Calu3 (cell line): ENCODE measurements at regions not wholly inside any gene's neighbourhood (a gene's known extent, or its start where the extent isn't known, plus 50 kb on each side); places are given as distances from the start of the nearest gene placed in this dataset.

Source experiments
- BruUV-seq: library from RNA; stranded (reverse); fragments of 400-500 nt; replicated peaks from 2 replicates; lab custom pipeline; 2021; lab: Mats Ljungman, UMichigan
- CTCF ChIA-PET: fragments of 300-600 bp; sonication (Branson Sonifier 250); formaldehyde crosslinking; loops from one replicate; lab custom pipeline; 2022; ENCODE audit warnings: antibody characterized with exemption; lab: Charles Lee
- DNase-seq: peaks from one replicate; pipeline ENCODE4 v3.0.0; 2022
- H3K27ac Mint-ChIP-seq: one replicate; pipeline ENCODE4 v1.8.0; 2022; ENCODE audit warnings: mixed read lengths; ENCODE audit not compliant: unreplicated experiment
- H3K27me3 Mint-ChIP-seq: one replicate; pipeline ENCODE4 v1.8.0; 2022; ENCODE audit warnings: mixed read lengths; ENCODE audit not compliant: unreplicated experiment
- H3K36me3 Mint-ChIP-seq: one replicate; pipeline ENCODE4 v1.8.0; 2022; ENCODE audit warnings: mild to moderate bottlenecking, moderate library complexity, mixed read lengths; ENCODE audit not compliant: insufficient read depth, unreplicated experiment
- H3K4me1 Mint-ChIP-seq: one replicate; pipeline ENCODE4 v1.8.0; 2022; ENCODE audit warnings: mild to moderate bottlenecking, low read depth, mixed read lengths; ENCODE audit not compliant: unreplicated experiment
- H3K4me3 Mint-ChIP-seq: one replicate; pipeline ENCODE4 v1.8.0; 2022; ENCODE audit warnings: mild to moderate bottlenecking, low read depth, moderate library complexity, mixed read lengths; ENCODE audit not compliant: unreplicated experiment
- H3K9me3 Mint-ChIP-seq: one replicate; pipeline ENCODE4 v1.8.0; 2022; ENCODE audit warnings: low read depth, mixed read lengths; ENCODE audit not compliant: unreplicated experiment
- intact Hi-C: fragments of 100-400 bp; cut with micrococcal nuclease; formaldehyde crosslinking; loops from one replicate; pipeline ENCODE4 v1.10.0; 2022; ENCODE audit not compliant: unreplicated experiment
- TF ChIP-seq, protein P1 (sequence below): fragments of 200-600 bp; IDR thresholded peaks from one replicate; pipeline ENCODE4 v1.8.0; 2022; ENCODE audit warnings: antibody characterized with exemption; ENCODE audit not compliant: unreplicated experiment

DNA sequence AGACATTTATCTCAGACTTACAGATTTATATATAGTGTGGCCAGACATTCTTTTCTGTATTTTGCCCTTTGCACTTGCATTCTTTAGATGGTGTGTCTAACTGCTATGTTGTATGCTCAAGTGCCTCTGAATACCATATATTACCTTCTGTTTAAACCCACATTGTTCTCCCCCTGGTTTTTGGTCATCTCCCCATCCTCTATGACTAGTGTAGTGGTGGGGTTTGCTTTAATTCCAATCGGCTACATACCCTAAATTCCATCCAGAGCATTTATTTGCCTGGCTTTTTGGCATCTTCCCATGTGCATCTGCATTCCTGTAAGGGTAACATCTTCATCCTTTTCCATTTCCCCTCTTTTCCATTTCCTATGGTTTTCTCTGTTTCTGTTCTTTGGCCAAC is 271.0 kb upstream of the SLC30A5 start:
- no TSS peak for BruUV-seq
- H3K27me3 Mint-ChIP-seq = peaks cover 20% of the 10 kb centered on the region
- CTCF ChIA-PET = interaction anchor here (0.6 kb wide), 1 partner anchor 513 kb away, joined by 5 read pairs; no protein-coding TSS in a partner anchor
- no peaks in the 10 kb centered on the region for H3K9me3 Mint-ChIP-seq
- DNase-seq = no peak
- H3K27ac Mint-ChIP-seq = no peak overlapping the region
- no peaks in the 10 kb centered on the region for H3K36me3 Mint-ChIP-seq
- intact Hi-C loops = no loop called here
- TF ChIP-seq, protein P1, sequence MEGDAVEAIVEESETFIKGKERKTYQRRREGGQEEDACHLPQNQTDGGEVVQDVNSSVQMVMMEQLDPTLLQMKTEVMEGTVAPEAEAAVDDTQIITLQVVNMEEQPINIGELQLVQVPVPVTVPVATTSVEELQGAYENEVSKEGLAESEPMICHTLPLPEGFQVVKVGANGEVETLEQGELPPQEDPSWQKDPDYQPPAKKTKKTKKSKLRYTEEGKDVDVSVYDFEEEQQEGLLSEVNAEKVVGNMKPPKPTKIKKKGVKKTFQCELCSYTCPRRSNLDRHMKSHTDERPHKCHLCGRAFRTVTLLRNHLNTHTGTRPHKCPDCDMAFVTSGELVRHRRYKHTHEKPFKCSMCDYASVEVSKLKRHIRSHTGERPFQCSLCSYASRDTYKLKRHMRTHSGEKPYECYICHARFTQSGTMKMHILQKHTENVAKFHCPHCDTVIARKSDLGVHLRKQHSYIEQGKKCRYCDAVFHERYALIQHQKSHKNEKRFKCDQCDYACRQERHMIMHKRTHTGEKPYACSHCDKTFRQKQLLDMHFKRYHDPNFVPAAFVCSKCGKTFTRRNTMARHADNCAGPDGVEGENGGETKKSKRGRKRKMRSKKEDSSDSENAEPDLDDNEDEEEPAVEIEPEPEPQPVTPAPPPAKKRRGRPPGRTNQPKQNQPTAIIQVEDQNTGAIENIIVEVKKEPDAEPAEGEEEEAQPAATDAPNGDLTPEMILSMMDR = no peak
- H3K4me1 Mint-ChIP-seq = no peaks in the 10 kb centered on the region
- H3K4me3 Mint-ChIP-seq = no peak overlapping the region

DNA sequence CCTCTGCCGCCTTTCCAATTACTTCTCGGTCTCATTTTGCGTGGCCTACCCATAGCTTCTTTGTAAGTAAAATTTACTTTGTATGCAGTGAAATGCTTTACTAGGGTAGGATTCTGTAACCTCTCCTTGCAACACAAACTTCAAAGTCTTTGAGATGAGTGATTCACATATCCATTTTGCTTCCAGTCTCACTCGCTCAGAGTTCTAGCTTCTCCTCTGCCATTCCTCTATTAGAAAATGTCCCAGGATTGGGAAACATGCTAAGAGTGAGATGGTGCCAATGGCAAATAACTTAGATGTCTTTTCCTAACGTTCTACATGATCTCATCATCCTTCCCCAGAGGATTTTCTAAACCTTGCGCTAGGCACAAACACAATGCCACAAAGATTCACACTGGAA is 270.5 kb upstream of the SLC30A5 start:
- peaks cover 23% of the 10 kb centered on the region for H3K27me3 Mint-ChIP-seq

DNA sequence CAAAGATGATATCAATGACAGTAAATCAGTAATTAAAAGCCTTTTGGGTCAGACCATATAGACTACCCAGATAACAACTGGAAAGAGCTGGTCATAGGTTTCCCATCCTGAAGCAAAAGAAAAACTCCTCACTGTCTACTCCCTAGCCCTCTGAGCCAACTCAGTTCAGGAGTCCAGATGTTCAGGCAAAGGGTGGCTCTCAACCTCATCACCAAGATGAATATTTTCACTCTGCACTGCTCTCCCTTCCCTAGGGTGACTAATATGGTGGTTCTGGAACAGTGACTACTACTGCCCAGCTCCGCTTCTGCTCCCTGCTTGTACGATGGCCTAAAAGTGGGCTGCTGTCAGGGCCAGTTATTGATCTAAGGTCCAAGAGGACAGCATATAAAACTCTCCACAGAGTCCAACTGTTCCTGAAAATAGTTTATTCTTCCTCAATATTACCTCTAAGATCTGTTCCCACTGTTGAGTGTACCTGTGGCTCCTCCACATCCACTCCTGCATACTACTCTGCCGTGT is 263.4 kb upstream of the SLC30A5 start:
- no peaks in the 10 kb centered on the region for H3K9me3 Mint-ChIP-seq
- H3K36me3 Mint-ChIP-seq = no peaks in the 10 kb centered on the region
- no peak overlapping the region for H3K4me3 Mint-ChIP-seq
- no peak for DNase-seq
- no TSS peak for BruUV-seq
- peaks cover 40% of the 10 kb centered on the region for H3K27me3 Mint-ChIP-seq
- TF ChIP-seq, protein P1 = no peak
- H3K27ac Mint-ChIP-seq = no peak overlapping the region
- intact Hi-C loops = no loop called here
- CTCF ChIA-PET = no interaction called here
- H3K4me1 Mint-ChIP-seq = no peaks in the 10 kb centered on the region

More for the DNA sequence above, 270.5 kb upstream of the SLC30A5 start:
- TF ChIP-seq, protein P1 = no peak
- no peaks in the 10 kb centered on the region for H3K4me1 Mint-ChIP-seq
- H3K9me3 Mint-ChIP-seq = no peaks in the 10 kb centered on the region
- H3K4me3 Mint-ChIP-seq = no peak overlapping the region
- CTCF ChIA-PET = no interaction called here
- no TSS peak for BruUV-seq
- DNase-seq = no peak
- intact Hi-C loops = no loop called here
- no peaks in the 10 kb centered on the region for H3K36me3 Mint-ChIP-seq
- no peak overlapping the region for H3K27ac Mint-ChIP-seq

DNA sequence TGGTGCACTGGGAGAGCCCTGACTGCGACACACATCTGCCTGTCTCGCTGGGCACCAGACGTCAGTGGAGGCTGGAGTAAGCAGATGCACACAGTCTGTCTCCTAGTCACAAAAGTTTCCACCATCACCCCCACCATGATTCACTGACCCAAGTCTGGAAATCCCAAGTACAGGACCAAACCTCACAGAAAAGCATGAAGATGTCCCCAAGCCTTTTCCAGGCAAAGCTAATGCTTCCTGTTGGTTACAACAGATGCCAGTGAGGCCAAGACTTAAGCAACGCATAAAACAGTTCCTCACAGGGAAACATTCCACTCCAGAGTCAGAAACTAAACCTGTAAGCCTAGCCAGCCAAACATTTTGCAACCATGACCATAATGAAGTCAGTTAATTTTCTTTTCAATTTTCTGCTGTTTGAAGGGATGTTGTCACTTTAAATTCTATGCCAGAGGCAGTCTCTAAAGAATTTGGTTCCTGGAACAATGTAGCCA is 259.3 kb upstream of the SLC30A5 start:
- BruUV-seq = no TSS peak
- H3K9me3 Mint-ChIP-seq = no peaks in the 10 kb centered on the region
- CTCF ChIA-PET = no interaction called here
- intact Hi-C loops = no loop called here
- TF ChIP-seq, protein P1 = no peak
- no peak for DNase-seq
- H3K4me1 Mint-ChIP-seq = no peaks in the 10 kb centered on the region
- H3K27ac Mint-ChIP-seq = no peak overlapping the region
- no peaks in the 10 kb centered on the region for H3K36me3 Mint-ChIP-seq
- no peak overlapping the region for H3K4me3 Mint-ChIP-seq
- peaks cover 25% of the 10 kb centered on the region for H3K27me3 Mint-ChIP-seq
